GM12878 (cell line): ENCODE measurements at regions not wholly inside any gene's neighbourhood (a gene's known extent, or its start where the extent isn't known, plus 50 kb on each side); places are given as distances from the start of the nearest gene placed in this dataset.

ENCODE experiments used
- ATAC-seq: fragments of 200-7000 bp; cut with Tn5 transposase; 3 replicates; pipeline ENCODE4 v1.9.1; 2020; ENCODE audit warnings: mild to moderate bottlenecking, moderate library complexity
- BruUV-seq: library from RNA; stranded (reverse); fragments of 400-500 nt; replicated peaks from 2 replicates; lab custom pipeline; 2021; lab: Mats Ljungman, UMichigan
- CTCF ChIA-PET: fragments of 300-600 bp; sonication (Branson Sonifier 250); formaldehyde crosslinking; extraction: SDS; loops from one replicate; lab custom pipeline; 2021; ENCODE audit warnings: inconsistent platforms; lab: Yijun Ruan, JAX
- POLR2A ChIA-PET: fragments of 350-600 bp; formaldehyde crosslinking; extraction: SDS; loops from one replicate; lab custom pipeline; 2021; ENCODE audit warnings: inconsistent platforms; lab: Charles Lee
- RAD21 ChIA-PET: fragments of 300-600 bp; sonication (Branson Sonifier 250); formaldehyde crosslinking; loops from one replicate; lab custom pipeline; 2023; ENCODE audit warnings: antibody characterized with exemption; ENCODE audit not compliant: unreplicated experiment; lab: Charles Lee
- SMC1A ChIA-PET: fragments of 300-600 bp; sonication (Branson Sonifier 250); formaldehyde crosslinking; loops from one replicate; lab custom pipeline; 2023; ENCODE audit not compliant: unreplicated experiment, uncharacterized antibody; lab: Charles Lee
- DNase-seq: peaks from one replicate; pipeline ENCODE4 v3.0.0-alpha.2; 2011; ENCODE audit warnings: low read depth, low spot score
- FAIRE-seq: peaks from 3 replicates; lab custom pipeline; 2011; peaks lifted over from hg19 to GRCh38; lab: Jason Lieb, UNC
- H2AFZ ChIP-seq: 2 replicates; pipeline ENCODE4 v1.6.0; 2011; ENCODE audit warnings: low read depth, low read length, control low read depth; ENCODE audit not compliant: control insufficient read depth
- H3K27ac ChIP-seq: 2 replicates; pipeline ENCODE4 v1.5.1; 2011; ENCODE audit warnings: control low read depth; ENCODE audit not compliant: control insufficient read depth, insufficient read depth
- H3K27me3 ChIP-seq, 2 experiments: replicated peaks in 1 of 2; 2 replicates each; pipeline versions ENCODE4 v1.6.0 to v1.6.1; 2011; ENCODE audit warnings: low read length in 1 of 2; ENCODE audit not compliant: control insufficient read depth in 2 of 2, insufficient read depth in 2 of 2
- H3K36me3 ChIP-seq, 2 experiments: 2 replicates each; pipeline ENCODE4 v1.5.1; 2011; ENCODE audit warnings: low read length in 1 of 2; ENCODE audit not compliant: control insufficient read depth in 2 of 2, insufficient read depth in 2 of 2
- H3K4me1 ChIP-seq: 2 replicates; pipeline ENCODE4 v1.6.1; 2011; ENCODE audit warnings: mild to moderate bottlenecking, low read length, moderate library complexity, mixed read lengths; ENCODE audit not compliant: control insufficient read depth, insufficient read depth
- H3K4me2 ChIP-seq: 2 replicates; pipeline ENCODE4 v1.6.0; 2011; ENCODE audit warnings: control low read depth; ENCODE audit not compliant: control insufficient read depth, insufficient read depth
- H3K4me3 ChIP-seq: fragments of 200-600 bp; sonication (generic); 2 replicates; pipeline ENCODE4 v1.5.1; 2016
- H3K79me2 ChIP-seq: 2 replicates; pipeline ENCODE4 v1.6.0; 2011; ENCODE audit warnings: low read length; ENCODE audit not compliant: control insufficient read depth, insufficient read depth
- H3K9ac ChIP-seq: 2 replicates; pipeline ENCODE4 v1.8.0; 2011; ENCODE audit warnings: low read length, control low read depth, mixed read lengths; ENCODE audit not compliant: control insufficient read depth, insufficient read depth
- H3K9me3 ChIP-seq: replicated peaks from 3 replicates; pipeline ENCODE4 v1.5.1; 2011; ENCODE audit warnings: mild to moderate bottlenecking, low read length; ENCODE audit not compliant: control insufficient read depth, insufficient read depth
- H4K20me1 ChIP-seq: 2 replicates; pipeline ENCODE4 v1.6.0; 2011; ENCODE audit not compliant: control insufficient read depth, insufficient read depth
- ATF7 ChIP-seq: fragments of 450-650 bp; IDR thresholded peaks from 2 replicates; pipeline ENCODE4 v1.6.1; 2016; ENCODE audit warnings: low read depth, mild to moderate bottlenecking
- BCLAF1 ChIP-seq: fragments of 450-650 bp; IDR thresholded peaks from 2 replicates; pipeline ENCODE4 v1.6.1; 2017; ENCODE audit warnings: antibody characterized with exemption, mild to moderate bottlenecking, moderate library complexity
- BHLHE40 ChIP-seq, 2 experiments: fragments of 450-650 bp in 1 of 2; IDR thresholded peaks; 2 replicates each; pipeline ENCODE4 v1.6.1; 2011 to 2017; ENCODE audit warnings: low read depth in 2 of 2, borderline replicate concordance in 1 of 2, improper control_type of control experiment in 1 of 2, low read length in 1 of 2, mild to moderate bottlenecking in 1 of 2
- HDGF ChIP-seq: fragments of 450-650 bp; IDR thresholded peaks from 2 replicates; pipeline ENCODE4 v1.6.1; 2016; ENCODE audit warnings: antibody characterized with exemption
- IKZF1 ChIP-seq: fragments of 450-650 bp; conservative IDR thresholded peaks from 2 replicates; pipeline ENCODE4 v1.6.1; 2017; ENCODE audit warnings: antibody characterized with exemption, mild to moderate bottlenecking
- KDM1A ChIP-seq: fragments of 200-600 bp; sonication (generic); IDR thresholded peaks from 2 replicates; pipeline ENCODE4 v1.6.1; 2016; ENCODE audit warnings: borderline replicate concordance
- MAX ChIP-seq: IDR thresholded peaks from 2 replicates; pipeline ENCODE4 v1.6.1; 2012; ENCODE audit warnings: low read depth, low read length, improper control_type of control experiment
- NBN ChIP-seq: fragments of 450-650 bp; IDR thresholded peaks from 2 replicates; pipeline ENCODE4 v1.6.1; 2016
- PAX5 ChIP-seq: IDR thresholded peaks from 2 replicates; pipeline ENCODE4 v1.6.1; 2011; ENCODE audit warnings: low read depth, low read length, borderline replicate concordance
- TAF1 ChIP-seq: IDR thresholded peaks from 2 replicates; pipeline ENCODE4 v1.6.1; 2011; ENCODE audit warnings: mild to moderate bottlenecking, low read depth, low read length, borderline replicate concordance
- WRNIP1 ChIP-seq: IDR thresholded peaks from 2 replicates; pipeline ENCODE4 v1.6.1; 2011; ENCODE audit warnings: low read depth, low read length, improper control_type of control experiment, borderline replicate concordance
- WGBS: methylation state at CpG from one replicate; pipeline ENCODE4 v1.1.6; 2016; ENCODE audit warnings: low lambda C conversion rate; ENCODE audit not compliant: insufficient replicate concordance, insufficient coverage; ENCODE audit errors: missing lambda C conversion rate; 5-methylcytosine and 5-hydroxymethylcytosine counted together
- in situ Hi-C: fragments of 300-500 bp; cut with MboI; formaldehyde crosslinking; loops from 9 replicates; pipeline ENCODE4 v1.14.3; 2018; ENCODE audit warnings: mixed read lengths
- intact Hi-C: fragments of 100-400 bp; cut with micrococcal nuclease; formaldehyde crosslinking; loops from one replicate; pipeline ENCODE4 v1.14.2; 2022; ENCODE audit not compliant: unreplicated experiment
- TF ChIP-seq, protein P1 (sequence below): IDR thresholded peaks from 2 replicates; pipeline ENCODE4 v1.6.1; 2012; ENCODE audit warnings: mild to moderate bottlenecking, low read depth, low read length
- TF ChIP-seq, protein P2 (sequence below): fragments of 450-650 bp; conservative IDR thresholded peaks from 2 replicates; pipeline ENCODE4 v1.6.1; 2017; ENCODE audit warnings: mild to moderate bottlenecking, moderate library complexity

DNA sequence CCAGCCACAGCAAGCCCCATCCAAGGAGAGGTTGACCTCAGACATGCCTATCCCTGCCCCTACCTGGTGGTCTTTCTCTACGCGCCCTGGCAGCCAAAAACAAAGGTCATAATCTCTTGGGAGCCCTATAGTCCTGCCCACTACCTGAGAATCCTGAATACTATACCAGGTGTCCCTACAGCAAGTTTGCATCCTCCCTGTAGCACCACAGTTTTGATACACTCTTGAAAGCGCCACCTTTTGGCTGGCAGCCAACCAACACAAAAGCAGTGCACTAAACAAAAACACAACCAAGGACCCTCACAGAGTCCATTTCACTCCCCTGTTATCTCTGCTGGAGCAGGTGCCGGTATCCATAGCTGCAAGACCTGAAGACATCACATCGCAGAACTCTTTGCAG, 523.8 kb upstream of the CPEB2 start:
- FAIRE-seq (no peak), ATAC-seq (no peak), DNase-seq (no peak)
- intact Hi-C loops (no loop called here), in situ Hi-C loops (no loop called here)
- no peak overlapping the region for H3K9ac ChIP-seq
- H3K36me3 ChIP-seq = no peaks in the 10 kb centered on the region
- ChIA-PET POLR2A (no interaction called here), RAD21 (no interaction called here), SMC1A (no interaction called here), CTCF (interaction anchor here (0.6 kb wide), 1 partner anchor 529 kb away, joined by 3 read pairs; no protein-coding TSS in a partner anchor)
- no peak overlapping the region for H3K4me2 ChIP-seq
- H3K27ac ChIP-seq = no peak overlapping the region
- H3K9me3 ChIP-seq = no peaks in the 10 kb centered on the region
- H2AFZ ChIP-seq = no peak overlapping the region
- H3K79me2 ChIP-seq = no peaks in the 10 kb centered on the region
- H3K27me3 ChIP-seq = no peaks in the 10 kb centered on the region
- BruUV-seq = no TSS peak
- 86% methylated on average over 5 of the region's 5 CpGs for WGBS
- no peaks in the 10 kb centered on the region for H4K20me1 ChIP-seq
- H3K4me1 ChIP-seq = no peaks in the 10 kb centered on the region
- H3K4me3 ChIP-seq = no peak overlapping the region
- TF ChIP-seq ATF7 (no peak), PAX5 (no peak), BCLAF1 (no peak), MAX (no peak), NBN (no peak), TAF1 (no peak), HDGF (no peak), KDM1A (no peak), IKZF1 (no peak), WRNIP1 (no peak), BHLHE40 (IDR thresholded peaks at IDR 0.05; ENCODE audit: borderline replicate concordance in 1 of 2, low read depth in 2 of 2, low read length in 1 of 2) (no peak)
- TF ChIP-seq, protein P1, sequence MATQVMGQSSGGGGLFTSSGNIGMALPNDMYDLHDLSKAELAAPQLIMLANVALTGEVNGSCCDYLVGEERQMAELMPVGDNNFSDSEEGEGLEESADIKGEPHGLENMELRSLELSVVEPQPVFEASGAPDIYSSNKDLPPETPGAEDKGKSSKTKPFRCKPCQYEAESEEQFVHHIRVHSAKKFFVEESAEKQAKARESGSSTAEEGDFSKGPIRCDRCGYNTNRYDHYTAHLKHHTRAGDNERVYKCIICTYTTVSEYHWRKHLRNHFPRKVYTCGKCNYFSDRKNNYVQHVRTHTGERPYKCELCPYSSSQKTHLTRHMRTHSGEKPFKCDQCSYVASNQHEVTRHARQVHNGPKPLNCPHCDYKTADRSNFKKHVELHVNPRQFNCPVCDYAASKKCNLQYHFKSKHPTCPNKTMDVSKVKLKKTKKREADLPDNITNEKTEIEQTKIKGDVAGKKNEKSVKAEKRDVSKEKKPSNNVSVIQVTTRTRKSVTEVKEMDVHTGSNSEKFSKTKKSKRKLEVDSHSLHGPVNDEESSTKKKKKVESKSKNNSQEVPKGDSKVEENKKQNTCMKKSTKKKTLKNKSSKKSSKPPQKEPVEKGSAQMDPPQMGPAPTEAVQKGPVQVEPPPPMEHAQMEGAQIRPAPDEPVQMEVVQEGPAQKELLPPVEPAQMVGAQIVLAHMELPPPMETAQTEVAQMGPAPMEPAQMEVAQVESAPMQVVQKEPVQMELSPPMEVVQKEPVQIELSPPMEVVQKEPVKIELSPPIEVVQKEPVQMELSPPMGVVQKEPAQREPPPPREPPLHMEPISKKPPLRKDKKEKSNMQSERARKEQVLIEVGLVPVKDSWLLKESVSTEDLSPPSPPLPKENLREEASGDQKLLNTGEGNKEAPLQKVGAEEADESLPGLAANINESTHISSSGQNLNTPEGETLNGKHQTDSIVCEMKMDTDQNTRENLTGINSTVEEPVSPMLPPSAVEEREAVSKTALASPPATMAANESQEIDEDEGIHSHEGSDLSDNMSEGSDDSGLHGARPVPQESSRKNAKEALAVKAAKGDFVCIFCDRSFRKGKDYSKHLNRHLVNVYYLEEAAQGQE = no peak
- TF ChIP-seq, protein P2, sequence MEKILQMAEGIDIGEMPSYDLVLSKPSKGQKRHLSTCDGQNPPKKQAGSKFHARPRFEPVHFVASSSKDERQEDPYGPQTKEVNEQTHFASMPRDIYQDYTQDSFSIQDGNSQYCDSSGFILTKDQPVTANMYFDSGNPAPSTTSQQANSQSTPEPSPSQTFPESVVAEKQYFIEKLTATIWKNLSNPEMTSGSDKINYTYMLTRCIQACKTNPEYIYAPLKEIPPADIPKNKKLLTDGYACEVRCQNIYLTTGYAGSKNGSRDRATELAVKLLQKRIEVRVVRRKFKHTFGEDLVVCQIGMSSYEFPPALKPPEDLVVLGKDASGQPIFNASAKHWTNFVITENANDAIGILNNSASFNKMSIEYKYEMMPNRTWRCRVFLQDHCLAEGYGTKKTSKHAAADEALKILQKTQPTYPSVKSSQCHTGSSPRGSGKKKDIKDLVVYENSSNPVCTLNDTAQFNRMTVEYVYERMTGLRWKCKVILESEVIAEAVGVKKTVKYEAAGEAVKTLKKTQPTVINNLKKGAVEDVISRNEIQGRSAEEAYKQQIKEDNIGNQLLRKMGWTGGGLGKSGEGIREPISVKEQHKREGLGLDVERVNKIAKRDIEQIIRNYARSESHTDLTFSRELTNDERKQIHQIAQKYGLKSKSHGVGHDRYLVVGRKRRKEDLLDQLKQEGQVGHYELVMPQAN = no peak
